ENCODE measurements at regions not wholly inside any gene's neighbourhood (a gene's known extent, or its start where the extent isn't known, plus 50 kb on each side); places are given as distances from the start of the nearest gene placed in this dataset.
A peak's percentile ranks its signal among the peaks of the same experiment; 100 is the strongest.

DNA sequence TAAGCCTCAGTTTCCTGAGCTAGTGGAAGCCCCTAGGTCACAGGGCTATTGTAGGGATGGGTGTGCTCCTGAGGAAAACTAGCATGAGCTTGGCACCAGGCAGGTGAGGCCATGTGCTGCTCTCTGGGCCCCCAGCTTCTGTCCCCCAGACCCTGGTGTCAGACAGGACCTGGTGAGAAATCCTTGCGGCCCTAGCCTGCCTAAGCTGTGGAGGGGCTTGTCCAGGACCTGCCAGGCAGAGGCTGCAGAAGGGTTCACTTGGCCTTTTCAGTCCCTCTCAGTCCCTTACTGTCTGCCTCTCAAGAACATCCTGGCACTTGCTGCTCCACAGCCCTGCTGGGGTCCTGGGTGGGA is 58.4 kb downstream of the ZFP36L2 start:
- H3K14ac ChIP-seq (ENCODE audit: low read length): no peak overlapping the region
- H2BK5ac ChIP-seq (ENCODE audit: low read length): peak overlapping the region; percentile 4
- peak overlapping the region; percentile 59 for H3K4ac ChIP-seq (ENCODE audit: low read length)
- H3K9me3 ChIP-seq (replicated peaks in 1 of 2; ENCODE audit: control insufficient read depth in 2 of 2, insufficient read depth in 1 of 2, low read depth in 1 of 2, low read length in 2 of 2): no peaks in the 10 kb centered on the region
- H2AK5ac ChIP-seq (ENCODE audit: low read depth, low read length): peak overlapping the region; percentile 48
- H3K27me3 ChIP-seq (ENCODE audit: control insufficient read depth in 3 of 3, insufficient read depth in 3 of 3, low read depth in 1 of 3, low read length in 3 of 3): no peaks in the 10 kb centered on the region
- no peak overlapping the region for H3K27ac ChIP-seq (replicated peaks; ENCODE audit: low read length)
- H3K9ac ChIP-seq (ENCODE audit: low read depth, low read length, poor library complexity): peak overlapping the region; percentile 18
- H2BK120ac ChIP-seq (ENCODE audit: low read depth, low read length): peak overlapping the region; percentile 94
- peak overlapping the region; percentile 81 for H2AFZ ChIP-seq (ENCODE audit: low read length)
- peak overlapping the region; percentile 83 for H4K91ac ChIP-seq (ENCODE audit: low read depth, low read length, poor library complexity)
- no peaks in the 10 kb centered on the region for H3K36me3 ChIP-seq (replicated peaks in 1 of 2; ENCODE audit: control insufficient read depth in 2 of 2, insufficient read depth in 2 of 2, low read length in 2 of 2)
- no peak overlapping the region for H4K8ac ChIP-seq (ENCODE audit: low read depth, low read length)
- H2BK15ac ChIP-seq (ENCODE audit: low read length): peak overlapping the region; percentile 100
- H3K4me3 ChIP-seq (ENCODE audit: low read length in 2 of 2): no peak overlapping the region
- DNase-seq (ENCODE audit: low spot score): no peak
- peaks cover 4% of the 10 kb centered on the region for H3K79me1 ChIP-seq (ENCODE audit: low read depth, low read length)
- peaks cover 10 to 16% of the 10 kb centered on the region in 2 donors for H3K4me1 ChIP-seq (ENCODE audit: control insufficient read depth in 2 of 2, insufficient read depth in 1 of 2, low read depth in 1 of 2, low read length in 2 of 2)
- H3K4me2 ChIP-seq (ENCODE audit: insufficient read depth, low read length, poor library complexity, severe bottlenecking): no peak overlapping the region
- H3K18ac ChIP-seq (ENCODE audit: low read length): peak overlapping the region; percentile 69
- WGBS, 2 donors (ENCODE audit: extremely low coverage in 2 of 2, insufficient read length in 2 of 2, insufficient replicate concordance in 1 of 2): no CpG with 5 or more reads among the region's 1 CpG
- H2BK12ac ChIP-seq (ENCODE audit: low read length): peak overlapping the region; percentile 93
- peak overlapping the region; percentile 22 for H3K23ac ChIP-seq (ENCODE audit: low read depth, low read length, poor library complexity)

DNA sequence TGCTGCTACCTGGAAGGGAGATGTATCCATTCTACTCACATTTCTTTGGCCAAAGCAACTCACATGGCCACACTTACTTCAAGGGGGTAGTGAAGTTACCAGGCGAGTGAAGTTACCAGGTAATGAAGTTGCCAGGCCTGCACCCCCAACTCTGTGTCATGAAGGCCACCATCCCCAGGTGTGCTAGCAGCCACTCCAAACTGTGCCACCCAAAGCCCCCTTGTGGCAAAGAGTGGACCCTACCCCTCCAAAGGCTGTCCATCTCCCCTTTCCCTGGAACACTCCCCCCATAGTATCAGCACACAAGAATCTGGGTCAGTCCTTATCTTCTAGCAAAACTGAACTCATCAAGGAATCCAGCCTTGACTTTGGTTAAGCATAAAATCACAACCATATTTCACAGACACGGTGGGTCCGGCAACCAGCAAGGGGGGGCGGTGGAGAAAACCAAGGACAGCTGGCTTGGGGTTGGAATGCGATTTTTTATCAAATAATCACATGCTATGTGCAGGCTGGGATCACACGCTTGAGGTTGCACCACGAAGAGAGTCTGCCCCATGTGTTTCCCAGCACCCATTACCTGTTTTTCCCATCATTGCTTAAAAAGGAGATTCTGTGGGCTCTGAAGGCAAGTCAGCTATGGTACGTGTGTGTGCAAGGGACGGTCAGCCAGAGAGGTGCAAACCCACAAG is 60.9 kb downstream of the ZFP36L2 start:
- no peak overlapping the region for H3K27ac ChIP-seq (replicated peaks; ENCODE audit: low read length)
- no peaks in the 10 kb centered on the region for H3K9me3 ChIP-seq (replicated peaks in 1 of 2; ENCODE audit: control insufficient read depth in 2 of 2, insufficient read depth in 1 of 2, low read depth in 1 of 2, low read length in 2 of 2)
- H3K4me2 ChIP-seq (ENCODE audit: insufficient read depth, low read length, poor library complexity, severe bottlenecking): no peak overlapping the region
- no CpG with 5 or more reads among the region's 9 CpGs for WGBS, 2 donors (ENCODE audit: extremely low coverage in 2 of 2, insufficient read length in 2 of 2, insufficient replicate concordance in 1 of 2)
- H4K8ac ChIP-seq (ENCODE audit: low read depth, low read length): no peak overlapping the region
- H3K9ac ChIP-seq (ENCODE audit: low read depth, low read length, poor library complexity): no peak overlapping the region
- H3K79me1 ChIP-seq (ENCODE audit: low read depth, low read length): peaks cover 2% of the 10 kb centered on the region
- no peak overlapping the region for H2BK12ac ChIP-seq (ENCODE audit: low read length)
- H2BK15ac ChIP-seq (ENCODE audit: low read length): no peak overlapping the region
- H3K14ac ChIP-seq (ENCODE audit: low read length): no peak overlapping the region
- H3K4me1 ChIP-seq (ENCODE audit: control insufficient read depth in 2 of 2, insufficient read depth in 1 of 2, low read depth in 1 of 2, low read length in 2 of 2): peaks cover 10 to 16% of the 10 kb centered on the region in 2 donors
- no peaks in the 10 kb centered on the region for H3K27me3 ChIP-seq (ENCODE audit: control insufficient read depth in 3 of 3, insufficient read depth in 3 of 3, low read depth in 1 of 3, low read length in 3 of 3)
- H2BK5ac ChIP-seq (ENCODE audit: low read length): peak overlapping the region; percentile 16
- no peaks in the 10 kb centered on the region for H3K36me3 ChIP-seq (replicated peaks in 1 of 2; ENCODE audit: control insufficient read depth in 2 of 2, insufficient read depth in 2 of 2, low read length in 2 of 2)
- H4K91ac ChIP-seq (ENCODE audit: low read depth, low read length, poor library complexity): no peak overlapping the region
- DNase-seq (ENCODE audit: low spot score): no peak
- H3K4ac ChIP-seq (ENCODE audit: low read length): no peak overlapping the region
- H3K18ac ChIP-seq (ENCODE audit: low read length): no peak overlapping the region
- no peak overlapping the region for H3K23ac ChIP-seq (ENCODE audit: low read depth, low read length, poor library complexity)
- H2AFZ ChIP-seq (ENCODE audit: low read length): no peak overlapping the region
- no peak overlapping the region for H2AK5ac ChIP-seq (ENCODE audit: low read depth, low read length)
- no peak overlapping the region for H2BK120ac ChIP-seq (ENCODE audit: low read depth, low read length)
- no peak overlapping the region for H3K4me3 ChIP-seq (ENCODE audit: low read length in 2 of 2)

DNA sequence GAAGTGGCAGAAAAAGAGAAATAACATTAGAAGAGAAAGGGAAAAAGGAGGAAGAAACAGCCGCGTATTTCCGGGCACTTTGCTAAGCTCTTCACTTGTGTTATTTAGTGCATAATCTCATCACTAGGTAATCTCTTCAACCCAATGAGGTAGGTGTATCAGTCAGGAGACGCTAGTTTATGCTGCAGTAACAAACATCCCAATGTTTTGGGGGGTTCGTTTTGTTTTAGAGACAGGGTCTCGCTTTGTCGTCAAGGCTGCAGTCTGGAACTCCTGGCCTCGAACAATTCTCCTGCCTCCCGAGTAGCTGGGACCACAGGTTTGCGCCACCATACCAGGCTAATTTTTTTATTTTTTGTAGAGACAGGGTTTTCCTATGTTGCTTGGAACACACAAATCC is 61.7 kb downstream of the ZFP36L2 start:
- Histone ChIP-seq H3K79me1 (ENCODE audit: low read depth, low read length) (peaks cover 2% of the 10 kb centered on the region), H4K91ac (ENCODE audit: low read depth, low read length, poor library complexity) (no peak overlapping the region), H2BK15ac (ENCODE audit: low read length) (no peak overlapping the region), H2BK120ac (ENCODE audit: low read depth, low read length) (no peak overlapping the region), H3K9me3 (replicated peaks in 1 of 2; ENCODE audit: control insufficient read depth in 2 of 2, insufficient read depth in 1 of 2, low read depth in 1 of 2, low read length in 2 of 2) (no peaks in the 10 kb centered on the region), H3K4me2 (ENCODE audit: insufficient read depth, low read length, poor library complexity, severe bottlenecking) (no peak overlapping the region), H2AFZ (ENCODE audit: low read length) (no peak overlapping the region), H3K9ac (ENCODE audit: low read depth, low read length, poor library complexity) (no peak overlapping the region), H3K4ac (ENCODE audit: low read length) (no peak overlapping the region), H3K27me3 (ENCODE audit: control insufficient read depth in 3 of 3, insufficient read depth in 3 of 3, low read depth in 1 of 3, low read length in 3 of 3) (no peaks in the 10 kb centered on the region), H4K8ac (ENCODE audit: low read depth, low read length) (no peak overlapping the region), H3K23ac (ENCODE audit: low read depth, low read length, poor library complexity) (no peak overlapping the region), H3K27ac (replicated peaks; ENCODE audit: low read length) (no peak overlapping the region), H3K36me3 (replicated peaks in 1 of 2; ENCODE audit: control insufficient read depth in 2 of 2, insufficient read depth in 2 of 2, low read length in 2 of 2) (no peaks in the 10 kb centered on the region), H3K14ac (ENCODE audit: low read length) (no peak overlapping the region), H3K18ac (ENCODE audit: low read length) (no peak overlapping the region), H3K4me3 (ENCODE audit: low read length in 2 of 2) (no peak overlapping the region), H2BK5ac (ENCODE audit: low read length) (no peak overlapping the region), H2AK5ac (ENCODE audit: low read depth, low read length) (no peak overlapping the region), H2BK12ac (ENCODE audit: low read length) (no peak overlapping the region), H3K4me1 (ENCODE audit: control insufficient read depth in 2 of 2, insufficient read depth in 1 of 2, low read depth in 1 of 2, low read length in 2 of 2) (peaks cover 10 to 17% of the 10 kb centered on the region in 2 donors)
- WGBS, 2 donors (ENCODE audit: extremely low coverage in 2 of 2, insufficient read length in 2 of 2, insufficient replicate concordance in 1 of 2): no CpG with 5 or more reads among the region's 10 CpGs
- DNase-seq (ENCODE audit: low spot score): no peak

DNA sequence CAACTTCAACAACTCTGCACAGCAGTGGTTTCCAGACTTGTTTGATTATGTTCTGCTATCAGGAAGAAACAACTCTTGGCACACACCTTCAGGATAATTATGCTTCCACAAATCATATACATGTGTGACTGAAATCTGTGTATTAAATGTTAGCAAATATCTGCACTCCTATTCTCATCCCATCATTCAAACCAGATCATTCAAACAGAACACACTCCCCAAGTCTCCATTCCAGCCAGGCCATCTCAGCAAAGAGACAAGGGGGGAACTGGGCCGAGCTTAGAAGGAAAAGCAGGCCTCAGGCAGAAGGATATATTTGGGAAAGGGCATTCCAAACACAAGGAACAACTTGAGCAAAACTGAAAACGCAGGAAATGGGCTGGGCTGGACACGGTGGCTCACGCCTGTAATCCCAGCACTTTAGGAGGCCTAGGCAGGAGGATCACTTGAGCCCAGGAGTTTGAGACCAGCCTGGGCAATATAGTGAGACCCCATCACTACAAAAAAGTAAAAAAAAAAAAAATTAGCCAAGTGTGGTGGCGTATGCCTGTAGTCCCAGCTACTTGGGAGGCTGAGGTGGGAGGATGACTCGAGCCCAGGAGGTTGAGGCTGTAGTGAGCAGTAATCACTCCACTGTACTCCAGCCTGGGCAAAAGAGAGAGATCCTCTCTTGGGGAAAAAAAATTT is 62.7 kb downstream of the ZFP36L2 start:
- Histone ChIP-seq H3K79me1 (ENCODE audit: low read depth, low read length) (no peaks in the 10 kb centered on the region), H2BK15ac (ENCODE audit: low read length) (no peak overlapping the region), H2BK12ac (ENCODE audit: low read length) (peak overlapping the region; percentile 24), H3K36me3 (replicated peaks in 1 of 2; ENCODE audit: control insufficient read depth in 2 of 2, insufficient read depth in 2 of 2, low read length in 2 of 2) (no peaks in the 10 kb centered on the region), H3K9me3 (replicated peaks in 1 of 2; ENCODE audit: control insufficient read depth in 2 of 2, insufficient read depth in 1 of 2, low read depth in 1 of 2, low read length in 2 of 2) (no peaks in the 10 kb centered on the region), H3K18ac (ENCODE audit: low read length) (peak overlapping the region; percentile 28), H3K4me1 (ENCODE audit: control insufficient read depth in 2 of 2, insufficient read depth in 1 of 2, low read depth in 1 of 2, low read length in 2 of 2) (peaks cover 10 to 11% of the 10 kb centered on the region in 2 donors), H3K4me2 (ENCODE audit: insufficient read depth, low read length, poor library complexity, severe bottlenecking) (no peak overlapping the region), H3K14ac (ENCODE audit: low read length) (peak overlapping the region; percentile 14), H3K9ac (ENCODE audit: low read depth, low read length, poor library complexity) (no peak overlapping the region), H3K4me3 (ENCODE audit: low read length in 2 of 2) (no peak overlapping the region), H2BK120ac (ENCODE audit: low read depth, low read length) (peak overlapping the region; percentile 54), H3K4ac (ENCODE audit: low read length) (no peak overlapping the region), H4K8ac (ENCODE audit: low read depth, low read length) (no peak overlapping the region), H3K27ac (replicated peaks; ENCODE audit: low read length) (no peak overlapping the region), H2BK5ac (ENCODE audit: low read length) (no peak overlapping the region), H2AK5ac (ENCODE audit: low read depth, low read length) (no peak overlapping the region), H3K23ac (ENCODE audit: low read depth, low read length, poor library complexity) (no peak overlapping the region), H2AFZ (ENCODE audit: low read length) (no peak overlapping the region), H4K91ac (ENCODE audit: low read depth, low read length, poor library complexity) (no peak overlapping the region), H3K27me3 (ENCODE audit: control insufficient read depth in 3 of 3, insufficient read depth in 3 of 3, low read depth in 1 of 3, low read length in 3 of 3) (no peaks in the 10 kb centered on the region)
- no CpG with 5 or more reads among the region's 6 CpGs for WGBS, 2 donors (ENCODE audit: extremely low coverage in 2 of 2, insufficient read length in 2 of 2, insufficient replicate concordance in 1 of 2)
- no peak for DNase-seq (ENCODE audit: low spot score)

Measured in neuronal stem cell (in vitro differentiated cells).